ENCODE measurements at regions not wholly inside any gene's neighbourhood (a gene's known extent, or its start where the extent isn't known, plus 50 kb on each side); places are given as distances from the start of the nearest gene placed in this dataset.

DNA sequence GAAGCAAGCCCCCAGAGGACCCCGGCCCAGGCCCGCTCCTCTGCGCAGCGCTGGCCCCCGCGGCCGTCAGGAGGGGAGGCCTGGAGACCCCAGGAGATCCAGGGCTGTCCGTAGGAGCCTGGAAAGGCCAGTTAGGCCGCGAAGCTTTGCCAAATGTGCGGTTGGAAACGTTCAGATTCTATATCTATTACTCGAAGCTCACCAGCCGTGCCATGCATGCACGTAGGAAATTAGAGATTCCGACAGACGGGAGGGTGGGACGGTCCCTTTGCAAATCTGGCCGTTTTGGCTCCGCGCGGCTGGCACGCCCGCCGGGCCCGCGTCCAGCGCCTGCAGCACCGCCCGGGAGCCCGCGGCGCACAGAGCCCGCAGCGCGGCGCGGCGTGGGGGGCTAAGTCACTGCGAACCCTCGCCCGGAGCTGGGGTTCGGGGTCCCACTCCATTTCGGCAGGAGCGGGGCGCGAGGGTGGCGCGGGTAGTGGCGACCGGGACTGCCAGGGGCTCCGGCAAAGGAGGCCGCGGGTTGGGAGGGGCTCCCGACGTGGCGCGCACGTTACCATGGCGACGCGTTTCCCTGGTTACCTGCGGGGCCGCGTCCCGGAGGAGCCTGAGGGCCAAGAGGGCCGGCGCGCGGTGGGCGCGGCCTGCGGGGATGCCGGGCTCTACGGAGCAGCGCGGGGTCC is 488.6 kb upstream of the SMIM21 start:
- DNase-seq (ENCODE audit: low read depth): no peak

- DNase-seq (ENCODE audit: low read depth): no peak
Measured at GRCh38 chr18:75912829-75913228, 485.3 kb upstream of the SMIM21 start.

DNA sequence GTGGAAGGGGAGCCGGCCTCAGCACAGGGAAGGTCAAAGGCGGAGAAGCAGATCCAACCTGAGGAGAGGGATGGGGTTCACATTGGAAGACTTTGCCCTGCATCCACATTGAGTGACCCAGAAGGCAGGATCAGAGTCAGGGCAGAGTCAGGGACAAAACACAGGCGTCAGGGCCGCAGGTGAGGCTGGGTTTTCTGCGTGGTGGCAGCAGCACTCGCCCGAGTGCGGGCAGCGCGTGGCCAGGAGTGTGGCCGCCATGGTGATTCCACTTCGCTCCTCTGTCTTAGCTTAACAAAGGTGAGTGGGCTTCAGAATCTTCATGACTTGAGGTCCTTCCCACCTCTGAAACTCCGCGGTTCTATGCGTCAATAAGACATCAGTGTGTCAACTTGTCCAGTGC is 476.9 kb upstream of the SMIM21 start:
- no peak for DNase-seq (ENCODE audit: low read depth)

GRCh38 chr18:75898651-75899050 is 471.1 kb upstream of the SMIM21 start:
- DNase-seq (ENCODE audit: low read depth): no peak

DNA sequence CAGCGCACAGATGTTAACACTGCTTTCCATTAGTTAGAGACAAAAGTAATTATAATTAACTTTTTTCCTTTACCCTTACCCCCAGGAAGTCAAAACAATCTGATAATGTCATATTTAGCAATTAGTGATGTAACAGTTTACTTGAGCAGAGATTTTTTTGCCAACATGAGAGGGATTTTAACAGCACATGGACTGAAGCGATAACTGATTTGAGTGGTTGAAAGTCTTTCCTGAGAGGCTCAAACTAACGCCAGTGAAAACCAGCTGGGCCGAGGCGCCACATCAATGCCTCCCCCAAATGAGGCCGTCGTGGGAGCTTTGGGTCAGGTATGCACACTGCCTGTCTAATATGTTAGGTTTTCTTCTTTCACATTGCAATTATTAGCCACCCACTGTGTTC is 469.9 kb upstream of the SMIM21 start:
- no peak for DNase-seq (ENCODE audit: low read depth)

DNA sequence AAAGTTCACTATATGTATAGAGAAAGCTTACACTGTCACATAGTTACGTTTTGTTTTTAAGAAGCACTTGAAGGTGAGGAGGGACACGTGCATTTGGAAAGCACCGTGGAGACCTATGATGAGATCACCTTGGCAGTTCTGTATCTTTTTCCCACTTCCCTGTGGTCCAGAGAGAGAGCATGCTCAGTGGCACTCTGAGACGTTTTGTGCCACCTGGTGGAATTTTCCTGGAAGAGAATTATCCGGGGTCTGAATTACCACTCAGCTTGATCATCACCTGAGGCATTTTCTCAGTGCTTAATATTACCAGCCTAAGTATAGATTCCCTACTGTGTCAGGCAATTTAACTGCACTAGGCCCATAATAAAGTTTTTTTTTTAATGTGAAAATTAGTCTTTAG is 469.4 kb upstream of the SMIM21 start:
- DNase-seq (ENCODE audit: low read depth): no peak

GRCh38 chr18:75895135-75895534 is 467.6 kb upstream of the SMIM21 start:
- DNase-seq (ENCODE audit: low read depth): no peak

DNA sequence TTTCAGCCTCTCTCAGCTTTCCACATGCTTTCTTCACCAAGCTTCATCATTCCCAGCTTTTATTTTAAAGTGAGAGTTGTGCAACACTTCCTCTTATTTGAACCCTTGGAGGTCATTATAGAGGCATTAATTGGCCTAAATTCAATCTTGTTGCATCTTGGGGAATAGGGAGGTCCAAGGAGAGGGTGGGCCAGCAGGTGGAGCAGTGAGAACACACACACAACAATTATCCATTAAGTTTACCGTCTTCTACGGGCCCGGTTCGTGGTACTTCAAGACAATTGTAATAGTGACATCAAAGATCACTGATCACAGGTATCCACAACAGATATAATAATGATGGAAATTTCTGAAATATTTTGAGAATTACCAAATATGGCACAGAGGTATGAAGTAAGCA is 457.2 kb upstream of the SMIM21 start:
- DNase-seq (ENCODE audit: low read depth): no peak

GRCh38 chr18:75880925-75881504 is 453.5 kb upstream of the SMIM21 start:
- no peak for DNase-seq (ENCODE audit: low read depth)

DNA sequence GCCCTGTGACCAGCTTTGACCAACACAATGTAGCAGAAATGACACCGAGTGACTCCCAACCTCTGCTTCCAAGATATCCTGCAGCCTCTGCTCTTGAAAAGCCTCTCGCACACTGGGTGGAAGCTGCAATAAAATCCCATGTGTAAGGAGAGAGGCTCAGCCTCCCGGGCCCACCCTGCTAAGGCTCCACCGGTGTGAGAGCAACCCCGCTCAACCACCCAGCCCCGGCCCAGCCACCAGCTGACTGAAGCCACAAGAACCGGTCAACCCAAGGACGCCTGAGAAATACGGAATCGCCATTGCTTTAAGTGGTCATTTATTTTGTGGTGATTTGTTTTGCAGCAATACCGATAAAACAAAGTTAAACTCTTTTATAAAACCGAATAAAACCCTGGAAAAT is 452.8 kb upstream of the SMIM21 start:
- no peak for DNase-seq (ENCODE audit: low read depth)

DNA sequence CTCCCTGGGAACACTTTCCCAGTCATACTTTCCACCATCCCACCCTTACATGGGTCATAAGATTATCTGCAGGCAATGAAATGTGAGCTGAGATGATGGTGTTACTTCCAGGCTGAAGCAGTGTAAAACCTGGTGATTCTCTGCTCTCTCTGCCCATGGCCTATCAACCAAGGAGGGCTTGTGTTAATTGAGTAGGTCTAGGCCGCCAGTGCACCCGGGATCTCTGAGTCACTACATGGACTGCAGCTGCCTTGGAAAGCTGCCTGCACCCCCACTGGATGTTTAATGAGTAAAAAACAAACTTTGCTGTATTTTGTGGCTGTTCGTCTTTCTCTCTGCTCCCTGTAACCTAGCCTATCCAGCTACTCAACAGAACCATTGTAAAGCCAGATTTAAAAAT is 451.7 kb upstream of the SMIM21 start:
- no peak for DNase-seq (ENCODE audit: low read depth)

GRCh38 chr18:75875559-75875958 is 448.1 kb upstream of the SMIM21 start:
- no peak for DNase-seq (ENCODE audit: low read depth)

DNA sequence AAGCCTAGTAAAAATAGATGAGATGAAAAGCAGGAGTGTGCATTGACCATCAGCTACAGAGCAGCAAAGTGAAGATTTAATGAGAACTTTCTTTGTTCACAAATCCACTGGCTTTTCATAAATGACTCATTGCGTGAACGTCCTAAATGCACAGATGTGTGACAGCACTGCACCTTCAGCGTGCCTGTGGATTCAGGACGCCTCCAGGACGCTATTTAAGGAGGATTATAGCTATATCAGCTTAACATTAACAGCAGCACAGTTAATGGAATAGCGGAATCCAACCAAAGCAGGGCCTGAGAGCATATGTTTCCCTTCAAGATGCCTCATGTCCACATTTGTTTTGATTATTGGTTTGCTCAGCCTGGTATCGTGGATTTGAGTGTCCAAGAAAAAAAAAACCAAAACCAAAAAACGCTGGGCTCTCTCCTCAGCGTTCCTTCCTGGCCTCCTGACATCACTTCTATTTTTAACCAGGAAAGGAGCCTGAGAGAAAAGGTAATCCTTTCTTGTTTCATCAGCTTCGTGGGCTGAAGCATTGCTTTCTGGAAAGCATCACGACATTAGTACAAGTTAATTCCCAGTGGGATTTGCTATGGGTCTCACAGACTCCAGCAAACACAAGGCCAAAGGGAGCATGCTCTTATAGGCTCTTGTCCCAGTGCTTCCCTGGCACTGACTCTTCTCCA is 447.0 kb upstream of the SMIM21 start:
- no peak for DNase-seq (ENCODE audit: low read depth)

- no peak for DNase-seq (ENCODE audit: low read depth)
Measured at GRCh38 chr18:75871596-75871995, 444.1 kb upstream of the SMIM21 start.

GRCh38 chr18:75869162-75869561 is 441.7 kb upstream of the SMIM21 start:
- no peak for DNase-seq (ENCODE audit: low read depth)

- no peak for DNase-seq (ENCODE audit: low read depth)
Measured at GRCh38 chr18:75868031-75868430, 440.5 kb upstream of the SMIM21 start.

DNA sequence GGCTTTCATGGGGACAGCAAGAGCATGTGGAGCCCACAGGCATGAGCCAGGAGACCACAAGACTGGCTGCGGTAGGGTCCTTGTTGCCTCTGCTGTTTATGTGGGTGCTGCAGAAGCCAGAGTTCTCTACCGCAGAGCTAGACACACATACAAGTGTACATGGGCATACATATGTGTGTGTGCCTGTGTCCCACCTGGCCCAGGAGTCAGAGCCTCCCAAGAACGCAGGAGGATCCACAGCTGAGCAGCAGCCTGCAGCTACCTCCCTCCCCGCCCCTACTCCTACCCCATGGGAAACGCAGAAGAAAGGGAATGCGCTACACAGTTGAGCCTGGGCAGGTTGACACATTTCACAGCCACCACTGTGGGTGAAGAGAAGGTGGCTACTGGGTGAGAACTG is 438.1 kb upstream of the SMIM21 start:
- no peak for DNase-seq (ENCODE audit: low read depth)

DNA sequence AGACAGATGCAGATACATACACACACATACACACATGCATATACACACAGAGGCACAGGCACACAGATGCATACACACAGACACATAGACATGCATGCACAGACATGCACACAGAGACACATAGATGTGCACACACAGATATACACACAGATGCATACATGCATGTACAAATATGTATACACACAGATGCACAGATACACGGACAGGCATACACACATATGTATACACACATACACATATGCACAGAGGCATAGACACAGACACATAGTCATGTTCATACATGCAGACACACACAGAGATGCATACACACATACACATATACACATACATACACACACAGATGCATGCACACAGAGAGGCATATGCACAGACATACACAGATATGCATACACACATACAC is 437.3 kb upstream of the SMIM21 start:
- DNase-seq (ENCODE audit: low read depth): no peak

- DNase-seq (ENCODE audit: low read depth): no peak
Measured at GRCh38 chr18:75863696-75864095, 436.2 kb upstream of the SMIM21 start.

GRCh38 chr18:75862458-75862857 is 435.0 kb upstream of the SMIM21 start:
- no peak for DNase-seq (ENCODE audit: low read depth)

- DNase-seq (ENCODE audit: low read depth): no peak
Measured at GRCh38 chr18:75860166-75860565, 432.7 kb upstream of the SMIM21 start.

GRCh38 chr18:75859533-75859932 is 432.0 kb upstream of the SMIM21 start:
- DNase-seq (ENCODE audit: low read depth): no peak

- DNase-seq (ENCODE audit: low read depth): no peak
Measured at GRCh38 chr18:75858754-75859153, 431.3 kb upstream of the SMIM21 start.

- DNase-seq (ENCODE audit: low read depth): no peak
Measured at GRCh38 chr18:75857558-75857957, 430.1 kb upstream of the SMIM21 start.

Measured in GM04503 (cell line).